ENCODE measurements at regions not wholly inside any gene's neighbourhood (a gene's known extent, or its start where the extent isn't known, plus 50 kb on each side); places are given as distances from the start of the nearest gene placed in this dataset.

DNA sequence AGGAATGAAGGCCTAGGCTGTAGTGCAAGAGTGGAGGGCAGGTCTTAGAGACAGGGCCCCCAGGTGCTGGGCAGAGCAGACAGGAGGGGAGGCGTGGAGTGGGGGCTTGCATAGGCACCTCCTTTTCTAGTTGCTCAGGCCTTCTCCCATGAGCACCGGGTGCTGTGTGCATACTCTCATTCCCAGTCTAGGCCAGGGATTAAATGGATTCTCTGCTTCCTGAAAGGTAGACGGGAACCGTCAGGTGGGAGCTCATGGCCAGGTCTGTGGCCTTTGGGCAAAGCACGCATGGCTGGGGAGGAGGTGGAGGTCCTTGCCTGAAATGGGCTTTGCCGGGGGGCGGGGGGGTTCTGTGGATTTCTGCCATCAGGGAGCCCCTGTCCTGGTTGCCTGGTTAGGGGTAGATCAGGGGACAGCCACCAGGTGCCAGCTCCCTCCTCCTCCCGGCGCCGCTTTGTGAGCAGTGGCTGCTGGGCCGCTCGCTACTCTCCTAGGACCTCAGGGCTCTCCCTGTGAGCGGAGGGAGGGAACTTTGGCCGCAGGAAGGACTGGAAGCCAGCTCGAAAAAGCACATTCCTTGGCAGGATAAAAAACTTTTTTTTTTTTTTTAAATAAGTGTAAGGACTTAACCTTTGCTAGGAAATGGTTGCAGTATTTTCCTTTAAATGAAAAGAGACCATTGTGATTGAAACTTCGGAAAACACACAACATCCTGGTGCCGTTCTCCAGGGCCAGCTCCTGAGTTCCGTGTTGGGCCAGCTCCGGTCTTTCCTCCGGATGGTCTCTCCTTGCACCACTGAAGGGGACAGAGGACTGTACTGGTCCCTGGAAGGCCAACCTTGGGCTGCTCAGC lies 82.8 kb upstream of the HAAO start:
- peak; percentile 45 for DNase-seq (ENCODE audit: low spot score)

DNA sequence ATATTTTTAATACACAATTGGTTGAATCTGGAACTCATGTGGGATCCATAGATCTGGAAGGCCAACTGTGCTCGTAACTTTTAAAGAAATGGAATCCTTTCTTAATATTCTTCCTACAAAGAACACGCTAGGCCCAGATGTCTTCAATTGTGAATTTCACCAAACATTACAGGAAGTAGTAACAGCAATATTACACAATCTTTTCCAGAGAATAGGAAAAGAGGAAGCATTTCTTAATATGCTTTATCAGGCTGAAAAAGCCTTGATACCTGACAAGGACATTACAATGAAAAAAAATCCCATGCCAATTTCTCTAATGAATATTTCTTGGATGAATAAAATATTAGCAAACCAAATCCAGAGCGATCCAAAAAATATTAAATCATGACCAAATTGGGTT lies 80.3 kb upstream of the HAAO start:
- no peak for DNase-seq (ENCODE audit: low spot score)

DNA sequence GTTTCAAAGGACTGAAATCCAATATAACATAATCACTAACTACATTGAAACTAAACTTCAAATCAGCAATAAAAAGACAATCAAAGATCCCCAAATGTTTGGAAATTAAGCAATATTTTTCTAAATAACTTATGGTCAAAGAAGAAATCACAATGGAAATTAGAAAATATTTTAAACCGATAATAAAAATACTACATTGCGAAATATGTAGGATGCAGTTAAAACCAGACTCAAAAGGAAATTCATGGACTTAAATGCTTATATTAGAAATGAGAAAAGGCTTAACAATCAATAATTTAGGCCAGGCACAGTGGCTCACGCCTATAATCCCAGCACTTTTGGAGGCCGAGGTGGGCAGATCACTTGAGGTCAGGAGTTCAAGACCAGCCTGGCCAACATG lies 79.0 kb upstream of the HAAO start:
- no peak for DNase-seq (ENCODE audit: low spot score)

DNA sequence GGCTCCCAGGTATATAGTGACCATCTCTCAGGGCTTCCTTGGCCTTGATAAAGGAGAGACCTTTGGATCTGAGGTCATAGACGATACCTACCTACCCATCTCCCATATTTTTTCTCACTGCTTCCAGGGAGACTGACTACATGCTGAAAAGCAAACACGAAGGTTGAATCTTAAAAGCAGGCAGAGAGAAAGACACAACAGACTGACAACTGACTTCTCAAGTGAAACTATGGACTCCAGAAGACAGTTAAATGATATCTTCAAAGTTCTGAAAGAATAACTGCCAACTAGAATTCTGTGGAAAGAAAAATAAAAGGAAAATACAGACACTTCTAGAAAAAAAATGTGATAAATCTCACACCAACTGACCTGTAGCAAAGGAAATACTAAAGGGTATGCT lies 76.5 kb upstream of the HAAO start:
- no peak for DNase-seq (ENCODE audit: low spot score)

DNA sequence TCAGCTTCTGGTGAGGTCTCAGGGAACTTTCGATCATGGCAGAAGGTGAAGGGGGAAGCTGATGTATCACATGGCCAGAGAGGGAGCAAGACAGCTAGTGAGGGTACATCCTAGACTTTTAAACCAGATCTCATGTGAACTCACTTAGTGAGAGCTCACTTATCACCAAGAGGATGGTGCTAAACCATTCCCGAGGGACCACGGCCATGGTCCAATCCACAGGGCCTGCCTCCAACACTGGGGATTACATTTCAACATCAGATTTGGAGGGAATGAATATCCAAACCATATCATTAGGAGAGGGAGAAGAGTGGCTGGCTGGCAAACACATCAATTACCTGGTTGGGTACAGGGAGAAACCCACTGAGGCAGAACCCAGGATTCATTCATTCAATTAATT lies 75.7 kb upstream of the HAAO start:
- DNase-seq (ENCODE audit: low spot score): no peak

DNA sequence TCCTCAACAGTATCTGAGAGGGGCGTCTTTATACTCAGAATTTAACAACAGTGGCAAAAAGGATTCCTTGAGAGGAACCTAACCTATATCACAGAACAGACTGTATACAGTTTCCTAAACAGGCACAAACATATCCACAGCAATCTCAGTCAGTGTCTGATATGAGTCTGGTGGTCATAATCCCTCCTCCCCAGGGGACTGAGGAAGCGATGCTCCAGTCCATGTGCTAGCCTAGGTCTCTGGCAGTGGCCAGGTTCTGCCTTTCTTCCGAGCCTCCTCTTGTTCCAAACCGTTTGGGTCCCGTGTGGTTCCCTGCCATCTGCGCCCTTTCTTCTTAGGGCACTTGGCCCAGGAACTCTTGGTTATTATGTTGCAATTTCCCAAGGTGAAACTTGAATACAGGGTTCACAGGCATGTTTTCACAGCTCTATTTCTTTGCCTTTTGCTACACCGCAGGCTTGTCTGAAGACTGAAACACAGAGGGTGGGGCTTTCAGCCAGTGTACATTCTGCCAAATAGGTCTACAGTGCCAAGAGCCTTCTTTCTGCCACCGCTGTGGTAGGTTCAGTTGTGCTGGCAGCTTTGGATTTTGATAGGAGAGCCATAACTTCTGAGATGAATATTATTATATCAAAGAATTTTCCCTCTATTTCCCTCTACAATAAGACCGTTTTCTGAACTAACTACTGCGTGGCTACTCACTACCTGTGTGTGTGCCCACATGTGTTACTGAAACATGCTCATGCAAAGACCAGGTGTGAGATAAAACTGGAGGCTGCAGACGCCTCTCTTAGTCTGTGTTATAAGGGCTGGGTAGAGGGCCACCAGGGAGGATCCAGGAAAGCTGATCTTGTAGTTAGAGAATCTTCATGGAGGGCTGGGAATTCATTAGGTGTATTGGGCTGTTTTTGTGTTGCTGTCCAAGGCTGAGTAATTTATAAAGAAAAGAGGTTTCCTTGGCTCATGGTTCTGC lies 75.0 kb upstream of the HAAO start:
- DNase-seq (ENCODE audit: low spot score): no peak

DNA sequence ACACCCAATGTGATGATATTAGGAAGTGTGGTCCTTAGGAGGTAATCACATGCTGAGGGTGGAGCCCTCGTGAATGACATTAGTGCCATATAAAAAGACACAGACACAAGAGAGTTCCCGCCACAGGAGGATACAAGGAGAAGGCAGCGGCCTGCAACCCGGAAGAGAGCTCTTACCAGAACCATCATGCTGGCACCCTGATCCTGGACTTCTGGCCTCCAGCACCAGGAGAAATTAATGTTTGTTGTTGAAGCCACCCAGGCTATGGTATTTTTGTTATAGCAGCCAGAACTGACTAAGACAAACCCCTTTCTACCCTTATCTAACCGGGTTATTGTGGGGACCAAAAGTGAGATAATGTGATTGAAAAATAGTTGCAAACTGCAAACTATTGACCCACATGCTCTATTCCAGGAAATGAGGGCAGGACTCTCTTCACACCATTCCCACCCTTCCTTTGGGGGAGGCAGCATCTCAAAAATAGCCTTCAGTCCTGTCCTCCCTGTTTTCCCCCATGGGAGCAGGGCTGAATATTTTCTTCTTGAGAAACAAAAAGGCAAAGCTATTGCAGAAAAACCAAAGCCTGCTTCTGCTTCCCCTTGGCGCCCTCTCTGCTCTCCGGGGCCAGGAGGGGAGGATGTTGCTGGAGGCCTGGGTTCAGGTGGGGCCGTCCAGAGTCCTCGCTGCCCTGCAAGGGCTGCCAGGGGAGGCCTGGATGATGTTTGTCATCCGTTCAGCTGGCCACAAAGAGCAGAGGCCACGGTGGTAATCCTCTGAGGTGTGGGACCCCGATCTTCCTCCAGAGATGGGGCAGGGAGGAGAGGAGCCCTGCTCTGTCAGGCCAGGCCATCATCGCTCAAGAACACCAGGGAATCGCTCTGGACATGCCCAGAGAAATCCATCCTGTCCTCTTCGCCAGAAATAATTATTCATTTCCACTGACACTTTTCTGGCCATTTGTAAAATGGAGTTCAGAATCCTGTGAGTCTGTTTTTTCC lies 73.8 kb upstream of the HAAO start:
- no peak for DNase-seq (ENCODE audit: low spot score)

DNA sequence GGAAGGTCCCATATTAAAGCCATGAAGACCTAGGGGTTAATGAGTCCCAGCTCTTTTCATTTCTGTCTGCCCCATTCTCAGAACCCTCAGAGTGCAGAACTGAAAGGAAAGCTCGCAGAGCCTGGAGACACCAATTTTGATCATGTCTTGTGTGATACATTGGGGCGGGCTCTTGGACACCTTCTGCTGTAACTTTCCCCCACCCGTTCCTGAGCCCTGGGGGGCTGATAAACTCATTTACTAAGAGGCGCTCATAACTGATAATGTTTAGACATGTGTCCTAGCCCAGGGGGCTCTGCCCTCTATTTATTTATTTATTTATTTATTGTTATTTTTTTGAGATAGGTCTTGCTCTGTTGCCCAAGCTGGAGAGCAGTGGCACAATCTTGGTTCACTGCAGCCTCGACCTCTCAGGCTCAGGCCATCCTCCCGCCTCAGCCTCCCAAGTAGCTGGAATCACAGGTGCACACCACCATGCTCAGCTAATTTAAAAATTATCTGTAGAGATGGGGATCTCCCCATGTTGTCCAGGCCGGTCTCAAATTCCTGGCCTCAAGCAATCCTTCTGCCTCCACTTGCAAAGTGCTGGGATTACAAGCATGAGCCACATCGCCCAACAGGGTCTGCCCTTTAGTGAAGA lies 72.4 kb upstream of the HAAO start:
- DNase-seq (ENCODE audit: low spot score): no peak

DNA sequence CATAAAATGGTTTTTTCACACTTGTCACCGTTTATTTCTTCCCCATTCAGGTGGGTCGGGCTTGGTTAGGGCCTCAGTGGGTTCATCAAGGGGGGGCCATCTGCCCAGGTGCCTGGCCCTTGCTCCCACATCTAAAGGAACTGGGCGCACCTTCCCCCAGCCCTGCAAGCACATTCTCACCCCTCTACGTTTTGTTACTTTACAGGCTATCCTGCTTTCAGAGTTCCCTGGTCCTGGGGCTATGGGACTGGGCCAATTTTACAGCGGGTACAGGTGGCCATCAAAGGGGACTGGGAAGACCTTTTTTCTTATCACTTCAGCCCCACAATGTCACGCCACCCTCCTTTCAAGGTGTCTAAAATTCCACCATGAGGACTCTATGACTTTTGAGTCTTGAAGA lies 71.8 kb upstream of the HAAO start:
- DNase-seq (ENCODE audit: low spot score): no peak

DNA sequence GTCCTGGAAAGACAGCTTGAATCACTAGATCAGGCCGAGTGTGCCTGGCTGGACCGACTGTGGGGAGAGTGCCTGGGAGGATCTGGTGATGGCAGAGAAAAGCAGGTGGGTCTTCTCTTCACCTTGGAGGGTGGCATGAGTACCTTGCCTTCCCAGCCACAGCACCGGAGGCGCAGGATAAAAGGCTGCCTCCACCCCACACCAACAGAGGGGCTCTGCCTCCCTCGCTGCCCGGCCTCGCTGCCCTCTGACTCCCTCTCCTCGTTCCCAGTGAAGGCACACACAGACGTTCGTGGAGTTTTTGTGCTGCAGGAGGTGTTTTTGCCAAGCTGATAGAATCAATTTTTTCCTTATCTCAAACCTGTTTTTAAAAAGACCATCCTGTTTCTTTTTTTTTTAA lies 71.4 kb upstream of the HAAO start:
- no peak for DNase-seq (ENCODE audit: low spot score)

DNA sequence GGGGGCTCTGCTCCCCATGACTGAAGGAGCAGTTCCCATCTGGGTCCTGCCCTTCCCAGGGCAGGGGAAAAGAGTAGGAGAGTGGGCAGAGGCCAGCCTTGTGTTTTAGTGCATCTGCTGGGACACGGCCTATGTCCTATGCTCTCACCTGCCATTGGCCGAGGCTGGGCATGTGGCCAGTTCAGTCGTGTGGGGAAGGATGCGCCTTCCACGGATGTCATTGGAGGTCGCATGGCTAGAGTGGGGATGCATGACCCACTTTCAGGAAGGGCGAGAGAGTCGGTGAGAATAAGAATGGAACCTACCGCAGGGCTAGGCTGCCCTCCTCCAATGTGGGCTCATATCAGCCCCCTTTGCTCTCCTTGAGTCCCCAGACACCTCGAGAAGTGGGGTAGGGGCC lies 70.9 kb upstream of the HAAO start:
- DNase-seq (ENCODE audit: low spot score): no peak

DNA sequence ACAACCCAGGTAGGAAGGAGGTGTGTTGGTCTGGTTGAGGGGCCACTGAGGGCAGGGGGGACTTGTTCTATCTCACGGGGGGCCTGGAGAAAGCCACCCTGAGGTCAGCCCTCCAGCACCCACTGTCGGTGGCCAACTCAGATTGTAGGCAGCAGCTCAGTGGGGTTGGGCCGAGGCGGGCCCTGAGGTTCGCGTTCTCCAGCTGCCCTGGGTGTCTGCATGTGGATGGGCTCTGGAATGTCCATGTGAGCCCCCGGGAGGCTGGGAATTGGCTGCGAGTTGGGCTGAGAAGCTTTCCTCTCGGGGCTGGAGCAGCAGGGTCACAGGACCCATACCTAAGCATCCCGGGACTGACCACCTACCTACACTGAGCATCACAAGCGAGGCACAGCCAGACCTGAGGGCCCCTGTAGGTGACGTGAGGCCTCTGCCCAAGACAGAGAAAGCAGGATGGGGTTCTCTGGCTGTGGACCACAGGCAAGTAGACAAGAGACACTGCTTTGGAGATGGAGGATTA lies 70.3 kb upstream of the HAAO start:
- DNase-seq (ENCODE audit: low spot score): no peak

DNA sequence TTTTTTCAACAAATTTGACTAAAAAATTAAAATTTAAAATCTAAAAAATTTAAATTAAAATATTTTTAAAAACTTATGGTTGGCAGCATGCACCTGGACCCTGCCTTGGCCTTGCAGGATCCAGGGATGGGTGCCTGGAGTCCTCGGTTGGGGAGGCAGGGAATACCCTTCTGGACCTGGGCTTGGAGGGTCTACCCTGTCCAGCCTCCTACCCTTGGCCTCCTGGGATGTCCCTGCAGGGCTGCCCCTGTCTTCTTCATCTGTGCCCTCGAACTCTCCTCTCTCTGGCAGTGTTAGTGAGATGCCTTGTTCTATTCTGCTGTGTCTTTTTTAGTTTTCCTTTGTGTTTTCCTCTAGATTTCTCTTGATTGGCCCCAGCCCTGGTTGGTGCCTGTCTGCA lies 68.9 kb upstream of the HAAO start:
- DNase-seq (ENCODE audit: low spot score): no peak

DNA sequence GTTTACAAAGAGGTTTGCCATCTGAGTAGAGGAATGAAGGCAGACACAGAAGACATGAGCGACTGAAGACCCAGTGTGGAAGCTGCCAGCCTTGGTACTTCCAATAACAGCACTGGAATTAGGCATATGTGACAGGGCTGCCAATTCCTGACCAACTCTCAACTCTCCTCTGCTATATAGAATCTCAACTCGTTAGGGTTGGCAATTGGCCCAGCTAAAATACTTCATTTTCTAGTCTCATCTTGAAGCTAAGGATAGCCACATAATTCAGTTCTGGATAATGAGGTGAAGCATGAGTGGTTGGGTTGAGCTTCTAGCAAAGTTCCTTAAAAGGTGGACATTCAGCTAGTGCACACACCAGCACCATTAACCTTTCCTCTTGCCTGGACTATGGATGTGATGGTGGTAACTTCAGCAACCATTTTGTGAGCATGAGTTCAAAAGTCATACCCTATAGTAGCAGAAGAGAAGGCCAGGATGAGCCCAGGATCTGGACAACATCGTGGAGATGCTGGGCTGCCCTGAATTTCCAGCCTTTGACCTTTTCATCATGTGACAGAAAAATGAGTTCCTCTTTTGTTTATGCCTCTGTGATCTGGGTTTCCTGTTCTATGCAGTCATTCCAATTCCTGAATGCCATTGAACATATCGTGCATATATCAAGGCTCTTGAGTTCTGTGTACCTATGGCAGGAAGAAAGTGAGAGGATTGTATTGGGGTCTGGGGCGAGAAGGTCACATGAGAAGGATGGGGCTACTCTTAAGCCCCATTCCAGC lies 68.1 kb upstream of the HAAO start:
- DNase-seq (ENCODE audit: low spot score): no peak

DNA sequence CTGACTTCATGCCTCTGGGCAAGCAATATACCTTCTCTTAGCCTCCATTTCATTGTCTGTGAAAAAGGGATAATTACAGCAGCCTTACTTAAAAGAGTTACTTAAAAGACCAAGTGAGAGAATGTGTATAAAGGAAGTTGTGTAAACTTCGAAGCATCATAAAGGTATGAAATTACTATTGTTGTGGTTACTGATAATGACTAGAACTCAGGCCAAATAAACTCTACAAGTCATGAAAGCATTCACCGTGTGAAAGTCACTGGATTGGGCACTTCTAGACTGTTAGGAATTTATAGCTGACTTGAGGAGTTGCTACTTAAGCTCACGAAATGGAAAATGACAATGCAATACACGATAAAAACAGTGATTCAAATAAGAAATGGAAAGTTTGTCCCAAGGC lies 67.4 kb upstream of the HAAO start:
- DNase-seq (ENCODE audit: low spot score): no peak

DNA sequence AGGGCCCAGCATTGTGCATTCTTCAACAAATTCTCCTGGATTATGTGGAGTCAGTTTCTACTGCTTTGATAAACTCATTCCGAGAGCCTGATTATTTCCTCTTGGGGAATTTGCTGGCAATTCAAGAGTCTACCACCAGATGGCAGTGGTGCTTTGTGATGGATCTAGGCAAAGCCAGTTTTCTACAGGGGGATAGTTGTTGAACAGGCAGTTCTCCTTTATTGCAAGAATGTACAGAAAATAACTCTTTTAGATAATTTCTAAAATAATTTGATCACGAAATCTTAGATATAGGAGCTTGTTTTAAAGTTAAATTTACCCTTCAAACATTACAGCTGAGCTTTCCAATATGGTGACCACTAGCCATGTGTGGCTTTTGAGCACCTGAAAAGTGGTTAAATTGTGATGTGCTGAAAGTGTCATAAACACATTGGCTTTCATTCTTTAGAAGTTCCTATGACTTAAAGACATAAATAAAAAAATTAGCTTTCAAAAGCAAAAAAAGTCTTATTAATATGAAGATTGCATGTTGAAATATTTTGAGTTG lies 66.7 kb upstream of the HAAO start:
- peak; percentile 84 for DNase-seq (ENCODE audit: low spot score)

DNA sequence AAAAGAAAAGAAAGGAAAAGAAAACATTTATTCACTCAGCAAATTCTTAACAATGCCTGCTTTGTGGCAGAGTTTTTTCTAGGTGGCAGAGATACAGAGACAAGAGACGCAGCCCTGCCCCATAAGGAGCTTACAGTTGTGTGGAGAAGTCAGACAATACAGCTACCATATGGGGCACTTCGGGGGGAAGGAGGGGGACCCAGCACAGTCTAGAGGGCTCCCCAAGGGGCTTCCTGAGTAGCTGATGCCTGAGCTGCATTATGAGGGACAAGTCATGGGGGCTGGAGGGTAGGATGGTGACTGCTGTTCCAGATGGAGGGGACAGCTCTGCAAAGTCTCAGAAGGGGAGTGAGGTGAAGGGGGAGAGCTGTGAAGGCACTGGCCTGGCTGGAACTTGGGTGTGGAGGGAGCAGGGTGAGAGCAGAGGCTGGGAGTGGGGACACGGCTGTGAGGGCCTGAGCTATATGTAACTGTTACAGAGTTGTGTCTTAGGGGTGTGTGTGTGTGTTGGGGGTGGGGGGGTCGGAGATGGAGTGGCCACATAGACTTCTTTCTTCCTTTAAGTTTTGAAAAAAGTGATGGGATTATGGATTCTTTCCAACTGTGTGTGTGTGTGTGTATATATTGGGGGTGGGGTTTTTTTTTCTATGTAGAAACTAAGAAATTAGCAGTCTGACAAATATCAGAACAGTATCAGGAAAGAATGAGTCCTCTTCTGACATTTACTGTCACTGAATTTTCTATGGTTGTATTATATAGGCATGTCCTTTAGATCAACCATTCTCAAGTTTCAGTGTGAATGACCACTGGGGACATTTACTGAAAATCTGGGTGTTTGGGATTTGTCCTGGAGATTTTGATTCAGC lies 66.0 kb upstream of the HAAO start:
- DNase-seq (ENCODE audit: low spot score): no peak

DNA sequence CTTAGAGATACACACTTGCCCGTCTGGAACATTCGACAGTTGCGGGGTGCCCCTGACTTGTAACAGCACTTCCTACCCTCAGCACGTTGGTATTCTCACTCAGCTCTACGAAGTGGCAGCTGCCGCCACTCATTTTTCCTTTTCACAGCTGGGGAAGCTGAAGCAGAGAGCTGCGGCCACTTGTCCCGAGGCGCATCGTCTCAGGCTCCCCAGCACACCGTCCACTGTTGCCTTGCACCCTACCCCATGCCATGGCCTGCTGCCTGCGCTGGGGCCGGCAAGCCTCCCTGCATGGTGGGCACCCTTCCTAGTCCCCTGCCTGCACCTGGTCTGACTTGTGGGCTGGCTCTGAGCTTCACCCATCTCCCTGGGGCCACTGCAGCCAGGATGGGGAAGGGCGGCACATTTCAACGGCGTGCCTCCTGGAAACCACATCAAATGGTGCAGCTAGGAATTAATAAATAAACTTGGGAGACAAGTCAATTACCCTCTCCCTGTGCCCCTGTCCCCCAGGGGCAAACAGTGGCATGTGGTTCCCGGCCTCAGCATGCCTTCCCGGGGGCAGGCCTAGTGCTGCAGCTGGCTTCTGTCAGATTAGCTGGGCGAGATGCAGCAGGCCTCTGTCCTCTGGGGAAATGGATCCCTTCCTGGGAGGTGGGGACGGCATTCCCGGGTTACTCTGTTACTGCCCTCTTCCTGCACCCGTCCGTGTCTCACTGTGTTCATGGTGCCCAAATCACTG lies 64.7 kb upstream of the HAAO start:
- DNase-seq (ENCODE audit: low spot score): no peak

Measured in mucosa of gallbladder (tissue), 1 donor.